GM12873 (cell line): ENCODE measurements at regions not wholly inside any gene's neighbourhood (a gene's known extent, or its start where the extent isn't known, plus 50 kb on each side); places are given as distances from the start of the nearest gene placed in this dataset.

Experiments used
- CTCF ChIP-seq: IDR thresholded peaks from 2 replicates; pipeline ENCODE4 v1.5.1; 2012; ENCODE audit warnings: low read depth, mild to moderate bottlenecking, moderate library complexity, low read length, control low read depth; ENCODE audit not compliant: insufficient read depth; ENCODE audit errors: missing control alignments

- no peak for TF ChIP-seq CTCF
Measured at GRCh38 chrX:26032111-26032912, 105.8 kb upstream of the MAGEB18 start.

- no peak for TF ChIP-seq CTCF
Measured at GRCh38 chrX:26037367-26037766, 100.8 kb upstream of the MAGEB18 start.

- TF ChIP-seq CTCF, result no peak
Measured at GRCh38 chrX:26050099-26050498, 88.0 kb upstream of the MAGEB18 start.

- no peak for TF ChIP-seq CTCF
Measured at GRCh38 chrX:26070882-26071281, 67.3 kb upstream of the MAGEB18 start.

- no peak for TF ChIP-seq CTCF
Measured at GRCh38 chrX:26071618-26072017, 66.5 kb upstream of the MAGEB18 start.

- TF ChIP-seq CTCF, result no peak
Measured at GRCh38 chrX:26083093-26083492, 55.0 kb upstream of the MAGEB18 start.
